AG04449 (cell line): ENCODE measurements at regions not wholly inside any gene's neighbourhood (a gene's known extent, or its start where the extent isn't known, plus 50 kb on each side); places are given as distances from the start of the nearest gene placed in this dataset.

Experiments used
- CTCF ChIA-PET: fragments of 350-600 bp; formaldehyde crosslinking; extraction: SDS; loops from one replicate; lab custom pipeline; 2021; ENCODE audit warnings: antibody characterized with exemption; lab: Yijun Ruan, JAX
- POLR2A ChIA-PET: fragments of 400-600, 350-600 bp; formaldehyde crosslinking; extraction: SDS; loops from one replicate; lab custom pipeline; 2020; ENCODE audit warnings: antibody characterized with exemption, inconsistent platforms; lab: Yijun Ruan, JAX
- DNase-seq: peaks from one replicate; pipeline ENCODE4 v3.0.0-alpha.2; 2010; ENCODE audit warnings: low read depth, low spot score
- H3K4me3 ChIP-seq: 2 replicates; pipeline ENCODE4 v1.5.1; 2011; ENCODE audit warnings: low read depth, mild to moderate bottlenecking, control low read depth, low read length
- TF ChIP-seq, protein P1 (sequence below): IDR thresholded peaks from one replicate; pipeline ENCODE4 v1.5.1; 2011; ENCODE audit warnings: mild to moderate bottlenecking, moderate library complexity, low read length, control low read depth, inconsistent platforms; ENCODE audit not compliant: insufficient read depth; ENCODE audit errors: missing control alignments

DNA sequence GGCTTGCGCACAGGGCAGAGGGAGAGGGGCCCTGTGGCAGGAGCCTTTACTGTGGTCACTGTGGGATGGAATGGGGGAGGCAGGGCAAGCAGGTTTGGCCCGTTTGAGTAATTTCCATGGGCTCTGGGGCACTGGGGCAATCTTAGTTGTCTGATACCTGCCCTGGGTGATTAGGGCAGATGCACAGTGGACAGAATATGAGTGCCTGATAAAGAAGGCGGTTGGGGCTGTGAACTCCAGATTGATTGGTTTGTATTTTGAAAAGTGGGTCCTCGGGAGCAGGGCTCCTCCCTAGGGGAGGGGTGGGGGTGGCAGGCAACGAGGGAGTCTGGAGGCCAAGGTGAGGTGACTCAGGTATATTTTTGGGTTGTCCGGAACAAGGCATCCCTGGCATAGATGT is 247.5 kb downstream of the NSG2 start:
- no peak overlapping the region for H3K4me3 ChIP-seq
- DNase-seq = no peak
- POLR2A ChIA-PET = no interaction called here
- TF ChIP-seq, protein P1, sequence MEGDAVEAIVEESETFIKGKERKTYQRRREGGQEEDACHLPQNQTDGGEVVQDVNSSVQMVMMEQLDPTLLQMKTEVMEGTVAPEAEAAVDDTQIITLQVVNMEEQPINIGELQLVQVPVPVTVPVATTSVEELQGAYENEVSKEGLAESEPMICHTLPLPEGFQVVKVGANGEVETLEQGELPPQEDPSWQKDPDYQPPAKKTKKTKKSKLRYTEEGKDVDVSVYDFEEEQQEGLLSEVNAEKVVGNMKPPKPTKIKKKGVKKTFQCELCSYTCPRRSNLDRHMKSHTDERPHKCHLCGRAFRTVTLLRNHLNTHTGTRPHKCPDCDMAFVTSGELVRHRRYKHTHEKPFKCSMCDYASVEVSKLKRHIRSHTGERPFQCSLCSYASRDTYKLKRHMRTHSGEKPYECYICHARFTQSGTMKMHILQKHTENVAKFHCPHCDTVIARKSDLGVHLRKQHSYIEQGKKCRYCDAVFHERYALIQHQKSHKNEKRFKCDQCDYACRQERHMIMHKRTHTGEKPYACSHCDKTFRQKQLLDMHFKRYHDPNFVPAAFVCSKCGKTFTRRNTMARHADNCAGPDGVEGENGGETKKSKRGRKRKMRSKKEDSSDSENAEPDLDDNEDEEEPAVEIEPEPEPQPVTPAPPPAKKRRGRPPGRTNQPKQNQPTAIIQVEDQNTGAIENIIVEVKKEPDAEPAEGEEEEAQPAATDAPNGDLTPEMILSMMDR = no peak
- CTCF ChIA-PET = interaction anchor here (0.9 to 1.3 kb wide), 2 partner anchors 18 to 19 kb away, joined by 3 read pairs; no protein-coding TSS in a partner anchor

DNA sequence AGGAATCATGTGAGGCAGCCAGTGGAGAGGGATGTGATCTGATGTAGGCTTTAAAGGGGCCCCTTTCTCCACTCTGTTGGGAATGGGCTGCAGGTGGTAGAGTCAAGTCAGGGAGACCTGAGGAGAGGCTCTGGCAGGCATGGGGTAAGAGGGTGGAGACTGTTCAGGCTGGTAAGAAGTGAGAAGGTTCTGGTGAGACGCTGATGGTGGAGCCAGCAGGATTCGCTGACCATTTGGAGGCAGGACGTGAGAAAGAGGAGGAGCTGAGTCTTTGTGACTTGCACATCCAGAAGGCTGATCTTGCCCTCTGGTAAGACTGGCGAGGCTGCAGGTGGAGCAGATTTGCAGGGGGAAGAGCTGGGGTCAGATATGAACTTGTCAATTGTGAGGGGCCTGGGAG is 248.0 kb downstream of the NSG2 start:
- no peak overlapping the region for H3K4me3 ChIP-seq
- POLR2A ChIA-PET = no interaction called here
- DNase-seq = no peak
- CTCF ChIA-PET = interaction anchor here (0.9 to 1.3 kb wide), 2 partner anchors 17 to 19 kb away, joined by 3 read pairs; no protein-coding TSS in a partner anchor
- TF ChIP-seq, protein P1 = no peak

DNA sequence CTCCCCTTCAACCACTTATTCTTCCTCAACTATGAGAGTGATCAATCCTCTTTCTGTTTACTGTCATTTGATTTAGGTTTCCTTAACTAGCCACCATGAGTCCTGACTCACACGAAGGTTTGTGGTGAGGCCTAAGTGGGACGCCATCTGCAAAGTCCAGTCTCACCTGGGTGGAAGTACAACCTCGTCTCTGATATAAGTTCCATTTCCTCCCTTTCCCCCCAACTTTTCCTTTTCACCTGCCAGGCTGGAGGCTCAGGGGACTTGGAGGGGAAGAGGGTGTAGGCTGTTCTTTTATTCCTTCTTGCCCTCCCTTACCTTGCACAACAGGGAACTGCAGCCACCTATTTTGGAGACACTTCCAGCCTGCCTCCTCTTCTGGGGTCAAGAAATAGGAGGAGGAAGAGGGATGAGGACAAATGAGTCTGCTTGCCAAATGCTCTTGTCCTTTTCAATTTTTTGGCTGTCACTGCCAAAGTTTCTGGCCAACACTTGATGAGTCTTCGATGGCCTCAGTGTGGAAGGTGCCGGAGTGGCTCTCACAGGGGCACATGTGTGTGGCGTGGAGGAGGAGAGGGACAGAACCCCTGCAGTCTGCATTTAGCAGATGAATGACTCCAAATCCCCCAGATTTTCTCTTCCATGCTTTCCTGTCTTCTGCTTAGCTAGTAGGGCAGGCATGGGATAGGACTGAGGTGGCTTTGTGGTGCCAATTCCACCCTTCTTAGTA is 249.6 kb downstream of the NSG2 start:
- ChIA-PET POLR2A (no interaction called here), CTCF (interaction anchor here (0.9 to 1.4 kb wide), 2 partner anchors 17 to 23 kb away, joined by 3 to 6 read pairs; no protein-coding TSS in a partner anchor)
- H3K4me3 ChIP-seq = no peak overlapping the region
- TF ChIP-seq, protein P1 = no peak
- DNase-seq = no peak

DNA sequence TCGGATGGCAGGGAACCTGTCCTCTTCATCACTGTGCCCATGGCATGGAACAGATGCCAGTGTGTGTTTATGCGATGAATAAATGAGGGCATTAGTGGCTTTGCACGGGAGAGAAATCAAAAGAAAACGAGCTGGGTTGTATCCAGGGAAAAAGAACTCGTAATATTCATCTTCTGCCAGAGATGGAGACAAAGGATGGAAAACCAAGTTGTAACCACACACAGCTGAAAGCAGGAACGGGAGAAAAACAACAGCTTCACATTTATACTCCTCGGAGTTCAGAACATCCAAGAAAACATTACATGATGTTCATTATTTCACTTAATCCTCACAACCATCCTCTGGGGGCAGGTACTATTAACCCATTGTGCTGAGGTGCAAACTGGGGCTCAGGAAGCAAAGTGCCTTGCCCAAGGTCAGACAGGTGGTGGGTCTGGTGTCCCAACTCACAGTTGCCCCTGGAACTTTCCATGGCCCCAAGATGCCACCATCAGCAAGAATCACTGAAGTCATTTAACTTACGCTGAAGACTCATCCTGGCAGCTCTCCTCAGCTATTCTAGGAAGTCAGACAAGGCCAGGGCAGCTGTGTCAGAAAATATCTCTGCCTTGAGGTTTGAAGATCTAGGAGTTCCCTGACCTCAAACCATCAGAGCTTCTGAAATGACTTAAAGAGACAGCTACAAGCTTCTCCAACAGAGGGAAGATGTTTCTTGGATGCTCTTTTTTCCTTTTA is 250.4 kb downstream of the NSG2 start:
- TF ChIP-seq, protein P1 = no peak
- no peak for DNase-seq
- ChIA-PET CTCF (interaction anchor here (0.9 to 1.4 kb wide), 2 partner anchors 16 to 22 kb away, joined by 3 to 6 read pairs; no protein-coding TSS in a partner anchor), POLR2A (no interaction called here)
- H3K4me3 ChIP-seq = no peak overlapping the region

DNA sequence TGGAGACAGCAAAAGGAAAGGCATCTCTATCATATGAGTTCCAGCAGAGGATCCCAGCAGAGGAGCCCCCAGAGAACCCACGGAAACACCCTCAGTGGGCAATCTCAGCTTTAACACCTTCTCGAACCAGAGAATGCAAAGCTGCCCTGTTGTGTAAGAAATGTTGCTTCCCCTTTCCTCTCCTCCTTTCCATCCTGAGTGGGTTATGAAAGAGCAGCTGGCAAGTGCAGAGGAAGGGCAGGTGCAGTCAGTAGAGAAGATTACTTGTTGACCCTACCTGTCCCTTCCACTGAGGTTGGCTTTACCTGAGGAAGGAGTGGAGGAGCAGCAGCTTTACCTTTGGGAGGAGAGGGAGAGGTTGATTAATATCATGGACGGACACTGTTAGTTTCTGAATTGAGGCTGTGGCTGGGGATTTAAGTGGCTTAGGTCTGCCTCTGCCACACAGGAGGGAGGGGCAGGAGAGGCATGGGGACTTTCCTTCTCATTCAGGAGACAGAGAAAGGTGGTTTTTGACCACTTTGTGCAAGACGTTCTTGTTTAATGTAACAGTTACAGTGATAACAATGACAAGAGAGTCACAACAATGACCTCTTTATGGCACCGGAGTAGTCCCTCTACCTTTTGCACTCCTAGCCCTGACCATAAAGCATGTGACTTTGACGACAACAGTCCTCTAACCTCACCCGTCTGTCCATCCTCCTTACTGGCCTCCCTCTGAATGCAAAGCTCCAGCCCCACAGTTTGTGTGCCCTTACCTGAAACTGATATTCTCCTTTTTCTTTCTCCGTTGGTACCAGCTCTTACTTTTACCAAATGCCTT is 254.8 kb downstream of the NSG2 start:
- no peak for DNase-seq
- H3K4me3 ChIP-seq = no peak overlapping the region
- TF ChIP-seq, protein P1 = no peak
- POLR2A ChIA-PET = no interaction called here
- CTCF ChIA-PET = interaction anchor here (1.7 to 6.0 kb wide), 3 partner anchors 11 to 255 kb away, joined by 5 to 40 read pairs (median 9); partner anchors contain the start of gene NSG2
